ENCODE measurements at regions not wholly inside any gene's neighbourhood (a gene's known extent, or its start where the extent isn't known, plus 50 kb on each side); places are given as distances from the start of the nearest gene placed in this dataset.
A peak's percentile ranks its signal among the peaks of the same experiment; 100 is the strongest.
"Not testable (repeated sequence)": the region's sequence is repeated elsewhere in the genome, so short reads cannot be mapped to it uniquely, and the experiment has no call there.

DNA sequence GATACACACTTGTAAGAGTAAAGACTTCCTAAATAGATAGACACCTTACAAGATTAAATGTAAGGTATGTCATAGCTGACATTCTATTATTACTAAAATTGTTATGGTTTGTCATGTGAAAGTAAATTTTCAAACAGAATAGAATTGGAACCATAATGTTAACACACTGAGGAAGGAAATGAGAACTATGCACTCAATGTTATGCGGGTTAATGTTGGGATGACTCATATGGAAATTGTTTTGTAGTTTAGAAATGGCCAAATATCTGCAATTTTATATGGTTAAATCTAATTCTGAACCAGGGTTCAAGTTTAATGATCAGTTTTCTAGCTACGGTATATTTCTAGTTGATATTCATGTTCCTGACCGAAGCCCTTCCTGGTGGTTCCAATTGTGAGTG, 214.2 kb upstream of the ADO start:
- no peak for DNase-seq (ENCODE audit: low read depth in 2 of 2)

DNA sequence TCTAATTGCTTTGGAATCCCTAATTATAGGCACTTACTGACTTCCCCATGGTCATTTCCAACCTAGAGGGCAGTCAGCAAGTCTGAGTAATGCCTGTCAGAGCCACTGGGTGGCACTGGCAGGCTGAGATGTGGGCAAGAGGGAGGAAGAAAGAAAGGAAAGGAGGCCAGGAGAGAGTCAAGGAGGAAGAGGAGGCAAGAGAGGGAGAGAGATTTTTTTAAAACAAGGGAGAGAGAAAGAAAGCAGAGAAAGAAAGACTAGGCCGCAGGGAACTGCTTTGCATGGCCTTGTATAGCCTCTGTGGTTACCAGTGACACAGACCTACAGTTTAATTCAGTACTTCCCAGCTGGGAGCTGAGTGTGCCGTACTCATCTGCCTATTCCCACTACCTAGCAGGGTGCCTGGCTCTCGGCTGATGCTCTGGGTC, 210.4 kb upstream of the ADO start:
- peak; percentile 12 to 36 for DNase-seq (ENCODE audit: low read depth in 2 of 2)

DNA sequence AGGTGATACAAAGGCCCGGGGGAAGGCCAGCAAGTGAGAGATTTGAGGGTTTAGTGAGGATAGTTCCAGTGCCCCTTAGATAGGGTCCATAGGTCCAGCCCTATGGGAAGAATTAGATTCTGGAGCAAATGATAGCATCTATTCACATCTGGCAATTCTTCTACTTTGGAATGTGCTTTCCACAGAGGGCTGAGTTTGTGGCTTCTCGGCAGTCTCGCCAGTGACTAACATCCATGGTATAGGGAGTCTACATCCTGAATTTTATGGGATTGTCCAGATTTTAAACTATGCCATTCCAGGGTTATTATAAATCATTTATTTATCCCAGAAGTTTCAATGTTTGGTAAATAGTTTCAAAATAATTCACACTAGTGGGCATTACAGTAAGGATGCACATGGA, 207.3 kb upstream of the ADO start:
- no peak for DNase-seq (ENCODE audit: low read depth in 2 of 2)

DNA sequence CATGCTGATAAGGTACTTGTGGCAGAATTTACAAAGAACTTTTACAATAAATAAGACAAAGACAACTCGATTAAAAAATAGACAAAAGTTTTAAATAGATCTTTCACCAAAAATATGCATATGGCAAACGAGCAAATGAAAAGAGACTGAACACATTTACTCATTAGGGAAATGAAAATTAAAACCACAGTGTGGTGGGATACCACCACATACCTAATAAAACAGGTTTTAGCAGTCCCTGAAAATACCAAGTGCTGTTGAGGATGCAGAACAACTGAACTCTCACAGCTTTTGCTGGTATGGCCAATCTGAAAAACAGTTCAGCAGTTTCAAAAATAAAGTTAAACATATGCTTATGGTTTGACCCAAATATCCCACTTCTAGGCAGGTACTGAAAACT, 205.4 kb upstream of the ADO start:
- no peak for DNase-seq (ENCODE audit: low read depth in 2 of 2)

DNA sequence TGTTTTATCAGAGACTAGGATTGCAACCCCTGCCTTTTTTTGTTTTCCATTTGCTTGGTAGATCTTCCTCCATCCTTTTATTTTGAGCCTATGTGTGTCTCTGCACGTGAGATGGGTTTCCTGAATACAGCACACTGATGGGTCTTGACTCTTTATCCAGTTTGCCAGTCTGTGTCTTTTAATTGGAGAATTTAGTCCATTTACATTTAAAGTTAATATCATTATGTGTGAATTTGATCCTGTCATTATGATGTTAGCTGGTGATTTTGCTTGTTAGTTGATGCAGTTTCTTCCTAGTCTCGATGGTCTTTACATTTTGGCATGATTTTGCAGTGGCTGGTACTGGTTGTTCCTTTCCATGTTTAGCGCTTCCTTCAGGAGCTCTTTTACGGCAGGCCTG, 198.0 kb upstream of the ADO start:
- not testable (repeated sequence) for DNase-seq (ENCODE audit: low read depth in 2 of 2)

DNA sequence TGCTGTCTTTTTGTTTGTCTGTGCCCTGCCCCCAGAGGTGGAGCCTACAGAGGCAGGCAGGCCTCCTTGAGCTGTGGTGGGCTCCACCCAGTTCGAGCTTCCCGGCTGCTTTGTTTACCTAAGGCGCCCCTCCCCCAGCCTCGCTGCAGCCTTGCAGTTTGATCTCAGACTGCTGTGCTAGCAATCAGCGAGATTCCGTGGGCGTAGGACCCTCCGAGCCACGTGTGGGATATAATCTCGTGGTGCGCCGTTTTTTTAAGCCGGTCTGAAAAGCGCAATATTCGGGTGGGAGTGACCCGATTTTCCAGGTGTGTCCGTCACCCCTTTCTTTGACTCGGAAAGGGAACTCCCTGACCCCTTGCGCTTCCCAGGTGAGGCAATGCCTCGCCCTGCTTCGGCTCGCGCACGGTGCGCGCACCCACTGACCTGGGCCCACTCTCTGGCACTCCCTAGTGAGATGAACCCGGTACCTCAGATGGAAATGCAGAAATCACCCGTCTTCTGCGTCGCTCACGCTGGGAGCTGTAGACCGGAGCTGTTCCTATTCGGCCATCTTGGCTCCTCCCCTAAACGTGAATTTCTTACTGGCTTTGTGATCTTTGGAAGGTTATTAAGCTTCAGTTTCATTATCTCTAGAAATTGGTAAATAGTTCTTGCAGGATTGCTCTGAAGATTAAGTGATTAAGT, 196.2 kb upstream of the ADO start:
- not testable (repeated sequence) for DNase-seq (ENCODE audit: low read depth in 2 of 2)

DNA sequence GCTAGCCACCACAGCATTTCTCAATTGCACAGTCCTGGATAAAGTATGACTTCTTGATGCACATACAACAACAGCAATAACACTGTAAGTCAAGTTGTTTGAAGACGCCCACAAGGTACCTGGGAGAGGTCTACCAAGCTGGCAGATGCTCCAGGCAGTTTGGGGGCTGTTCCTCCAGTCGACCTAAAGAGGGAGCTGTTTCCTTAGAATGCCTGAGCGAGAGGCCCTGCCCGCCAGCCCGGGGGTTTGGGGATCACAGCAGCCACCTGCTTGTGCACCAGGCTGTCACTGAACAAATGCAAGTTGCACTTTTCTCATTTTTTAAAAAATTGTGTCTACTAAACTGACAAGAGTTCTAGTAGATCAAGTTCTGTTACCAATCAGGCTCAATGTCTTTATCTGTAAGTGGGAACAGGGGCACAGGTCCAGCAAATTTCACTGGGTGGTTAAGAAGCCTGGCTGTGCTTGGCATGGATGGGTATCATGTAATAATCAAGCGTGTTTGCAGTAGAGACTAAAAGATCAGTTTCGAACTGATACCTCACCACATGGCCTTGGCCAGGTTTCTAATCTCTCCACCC, 193.8 kb upstream of the ADO start:
- DNase-seq (ENCODE audit: low read depth in 2 of 2): peak; percentile 68 to 72

DNA sequence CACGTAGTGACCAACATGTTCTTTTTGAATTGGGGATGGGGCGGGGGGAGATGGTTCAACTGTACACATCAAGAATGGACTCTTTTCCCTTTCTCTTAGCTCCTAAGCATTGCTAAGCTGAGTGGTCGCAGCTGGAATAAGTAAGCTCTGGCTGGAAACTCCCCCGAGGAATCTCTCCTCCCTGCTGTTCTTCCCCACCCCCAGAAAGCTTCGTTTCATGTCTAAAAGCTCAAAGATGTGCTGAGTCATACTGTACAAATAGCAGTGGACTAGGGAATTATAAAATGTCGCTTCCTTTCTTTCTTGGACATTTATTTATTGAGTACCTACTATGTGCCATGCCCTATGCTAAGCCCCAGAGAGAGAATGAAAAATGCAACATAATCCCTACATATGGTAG, 191.1 kb upstream of the ADO start:
- DNase-seq (ENCODE audit: low read depth in 2 of 2): no peak

DNA sequence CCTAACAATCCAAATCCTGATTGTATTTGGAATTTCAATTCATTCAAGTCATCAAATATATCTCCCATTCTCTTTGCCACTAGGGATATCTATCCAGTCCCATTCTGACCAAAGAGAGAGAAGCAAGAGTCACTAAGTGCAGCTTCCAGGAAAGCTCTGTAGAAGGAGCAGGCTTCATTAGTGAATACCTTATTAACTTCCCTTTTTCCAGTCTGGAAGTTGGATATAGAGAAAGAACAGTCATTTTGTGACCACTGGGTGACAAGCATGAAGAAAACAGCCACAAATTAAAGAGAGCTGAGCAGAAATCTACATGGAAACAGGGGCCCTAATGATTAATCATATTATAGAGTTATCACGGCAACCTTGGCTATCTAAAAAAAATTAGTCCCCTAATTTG, 190.7 kb upstream of the ADO start:
- DNase-seq (ENCODE audit: low read depth in 2 of 2): no peak

DNA sequence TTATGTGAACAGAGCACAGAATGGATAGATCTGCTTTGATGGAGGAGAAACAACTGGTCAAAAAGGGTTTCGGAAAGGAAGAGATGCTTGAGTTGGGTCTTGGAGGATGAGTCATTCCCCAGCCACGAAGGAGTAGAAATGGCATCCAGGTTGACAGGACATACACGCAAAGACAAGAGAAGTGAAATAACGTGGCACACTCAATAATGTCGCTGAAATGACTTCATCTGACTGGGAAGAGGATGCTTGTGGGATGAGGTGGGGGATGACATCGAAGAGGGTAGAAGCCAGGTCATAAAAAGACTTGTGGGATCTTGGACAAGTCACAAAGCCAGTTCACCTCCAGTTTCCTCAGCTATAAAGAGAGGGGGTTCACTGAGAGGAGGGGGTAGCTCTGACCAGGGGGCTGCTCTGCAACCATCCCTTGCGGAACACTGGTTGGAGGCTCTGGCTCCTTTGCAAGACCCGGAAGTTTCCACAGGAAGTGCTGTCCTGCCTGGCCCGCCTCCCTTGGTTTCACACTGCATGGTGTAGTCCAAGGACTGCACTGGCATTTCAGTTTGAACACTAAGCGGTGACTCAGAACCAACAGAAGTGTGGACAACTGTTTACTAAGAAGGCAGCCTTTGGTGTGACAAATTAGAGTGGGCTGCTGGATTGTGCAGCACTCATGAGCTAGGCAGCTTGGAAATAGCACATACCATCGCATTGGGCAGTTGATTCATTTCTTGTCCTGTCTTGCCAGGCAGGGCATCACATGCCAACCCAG, 189.9 kb upstream of the ADO start:
- DNase-seq (ENCODE audit: low read depth in 2 of 2): peak in 1 of 2 donors; percentile 32

DNA sequence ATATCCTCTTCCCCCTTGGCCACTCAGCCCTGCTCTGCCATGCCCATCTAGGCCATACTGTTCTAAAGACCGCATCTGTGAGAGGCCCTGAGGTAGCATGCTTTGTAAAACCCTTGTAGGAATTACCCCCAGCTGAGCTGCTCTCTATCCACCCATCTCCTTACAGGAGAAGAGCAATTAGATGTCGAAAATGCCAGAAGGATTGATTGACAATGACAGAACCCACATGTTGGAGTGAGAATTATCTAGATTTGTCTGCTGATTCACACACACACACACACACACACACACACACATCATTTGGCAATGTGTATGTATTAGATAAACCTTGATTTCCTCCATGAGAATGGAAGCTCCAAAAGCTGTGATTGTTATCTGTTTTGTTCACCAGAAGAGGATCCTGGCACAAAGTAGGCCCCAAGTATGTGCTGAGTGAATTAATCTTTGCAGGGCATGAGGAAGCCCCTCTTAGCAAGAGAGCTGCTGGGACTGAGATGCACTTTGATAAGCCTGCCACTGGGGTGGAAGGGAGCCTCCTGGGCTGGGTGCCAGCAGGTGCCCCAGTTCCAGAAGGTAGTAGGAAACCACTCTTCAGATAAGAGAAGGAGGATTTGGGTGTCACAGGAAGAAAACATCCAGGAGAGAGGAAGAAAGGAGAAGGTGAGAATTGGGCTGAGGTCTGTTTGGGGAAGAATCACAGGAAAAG, 187.5 kb upstream of the ADO start:
- DNase-seq (ENCODE audit: low read depth in 2 of 2): no peak

DNA sequence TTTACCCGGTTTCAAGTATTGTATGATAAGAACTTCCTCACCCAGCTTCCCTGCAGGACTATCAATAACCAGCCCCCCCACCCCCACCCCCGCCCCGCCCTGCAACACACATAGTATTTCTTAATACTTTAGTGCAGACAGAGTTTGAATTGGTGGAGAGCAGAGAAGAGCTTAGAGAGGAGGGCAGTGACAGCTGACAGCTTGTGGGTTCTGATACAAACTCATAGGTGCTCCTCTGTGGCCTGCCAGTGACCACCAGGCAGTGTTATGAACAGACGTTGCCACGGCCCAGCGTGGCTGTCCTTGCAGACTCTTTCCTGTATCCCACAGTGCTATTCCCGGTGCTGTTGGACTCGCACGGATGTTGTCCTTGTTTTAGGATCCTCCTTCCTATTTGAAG, 186.9 kb upstream of the ADO start:
- no peak for DNase-seq (ENCODE audit: low read depth in 2 of 2)

DNA sequence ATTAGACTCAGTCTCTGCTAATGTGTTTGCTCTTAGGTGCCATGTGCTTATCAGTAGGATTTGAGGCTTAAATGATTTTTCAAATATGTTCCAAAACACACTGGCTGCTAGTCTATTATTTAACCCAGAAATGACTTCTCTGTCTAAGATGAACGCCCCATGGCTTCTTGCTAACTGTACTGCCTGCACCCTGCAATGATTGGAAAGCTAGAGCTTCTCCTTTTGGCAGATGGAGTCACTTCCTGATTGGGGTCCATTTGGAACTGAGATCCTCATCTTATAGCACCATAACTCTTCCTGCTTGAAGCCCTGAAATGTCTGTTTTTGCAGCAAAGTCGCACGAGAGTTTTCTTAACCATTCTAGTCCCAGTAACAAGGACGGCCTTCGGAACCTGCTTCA, 186.5 kb upstream of the ADO start:
- no peak for DNase-seq (ENCODE audit: low read depth in 2 of 2)

DNA sequence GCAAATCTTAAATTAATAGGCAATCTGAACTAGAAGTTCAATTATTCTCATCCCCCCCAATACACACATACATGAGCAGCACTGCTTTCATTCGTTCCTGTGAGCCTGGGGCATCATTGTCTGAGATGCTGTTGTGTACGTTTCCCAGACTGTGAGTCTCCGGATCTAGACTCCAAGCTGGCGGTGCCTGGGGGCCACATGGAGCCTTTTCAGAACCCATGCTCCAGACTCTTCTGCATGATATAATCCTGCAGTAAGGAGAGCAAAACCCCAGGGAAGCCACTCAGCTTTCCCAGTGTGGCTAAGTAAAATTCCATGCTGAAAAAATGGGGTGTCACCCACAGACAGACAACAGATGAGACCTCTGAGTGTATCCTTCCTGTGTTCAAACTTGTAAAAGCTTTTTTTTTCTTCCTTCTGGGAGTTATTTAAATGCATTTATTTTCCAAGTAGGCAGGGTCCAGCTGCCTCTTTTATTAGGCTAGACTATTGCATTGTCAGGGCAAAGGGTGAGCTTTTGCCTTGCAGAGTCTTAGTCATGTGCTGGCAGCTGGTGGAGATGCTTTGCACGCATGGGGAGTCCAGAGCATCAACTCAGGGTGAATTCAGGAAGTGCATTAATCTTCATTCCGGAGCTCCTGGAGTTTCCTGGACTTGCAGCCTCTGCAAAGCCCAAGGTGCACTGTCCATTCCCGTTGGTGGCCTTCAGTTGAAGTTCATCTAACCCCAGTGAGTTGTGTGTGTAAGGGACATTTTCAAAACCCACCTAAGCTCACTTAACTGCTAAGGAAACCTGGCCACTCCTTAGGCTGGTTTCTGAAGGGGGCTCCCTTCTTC, 185.7 kb upstream of the ADO start:
- no peak for DNase-seq (ENCODE audit: low read depth in 2 of 2)

DNA sequence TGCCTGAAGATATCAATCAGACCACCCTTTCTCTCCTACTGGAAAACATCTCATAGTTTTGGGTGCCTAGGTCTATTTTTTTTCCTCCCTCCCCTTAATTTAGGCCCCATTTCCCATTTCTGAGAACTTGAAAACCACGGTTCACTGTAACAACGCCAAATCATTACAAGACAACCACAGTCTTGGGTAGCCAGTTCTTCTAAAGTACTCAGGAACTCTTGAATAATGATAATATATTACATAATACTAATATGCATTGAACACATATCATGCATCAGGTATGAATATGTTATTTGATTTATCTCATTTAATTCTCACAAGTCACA, 185.1 kb upstream of the ADO start:
- DNase-seq (ENCODE audit: low read depth in 2 of 2): no peak

DNA sequence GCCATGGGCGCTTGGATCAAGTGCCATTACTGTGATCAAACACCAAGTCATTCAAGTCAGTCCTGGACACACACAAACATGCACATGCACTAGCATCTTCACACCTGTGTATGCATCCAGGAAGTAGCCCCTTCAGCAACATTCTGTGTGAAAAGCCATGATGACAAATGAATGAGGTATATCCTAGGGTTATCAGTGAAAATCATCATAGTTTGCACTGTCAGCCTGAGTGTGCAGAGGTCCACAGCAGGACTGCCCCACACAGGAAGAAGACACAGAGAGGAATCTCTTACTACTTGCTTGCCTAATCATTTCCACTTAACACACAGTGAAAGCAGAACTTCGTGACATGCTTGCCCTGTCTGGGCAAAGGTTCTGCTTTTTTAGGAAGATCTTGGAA, 184.0 kb upstream of the ADO start:
- DNase-seq (ENCODE audit: low read depth in 2 of 2): no peak

DNA sequence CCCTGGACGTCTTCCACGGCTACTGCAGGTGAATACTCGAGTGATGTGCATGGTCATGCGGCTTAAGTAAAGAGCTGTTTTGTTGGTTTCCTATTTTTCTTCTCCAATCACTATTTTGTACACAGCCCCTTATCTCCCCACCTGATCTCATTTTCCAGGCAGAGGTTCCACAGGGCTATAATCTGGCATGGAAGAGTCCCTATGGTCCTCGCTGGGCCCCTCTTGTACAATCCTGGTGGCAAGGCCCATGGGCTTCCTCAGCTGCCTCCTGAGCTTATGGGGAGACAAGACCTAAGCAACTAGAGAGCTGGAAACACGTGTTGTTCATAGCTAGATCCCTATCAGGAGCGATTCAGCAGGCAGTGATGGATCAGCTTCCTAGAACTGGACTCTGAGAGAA, 181.3 kb upstream of the ADO start:
- no peak for DNase-seq (ENCODE audit: low read depth in 2 of 2)

DNA sequence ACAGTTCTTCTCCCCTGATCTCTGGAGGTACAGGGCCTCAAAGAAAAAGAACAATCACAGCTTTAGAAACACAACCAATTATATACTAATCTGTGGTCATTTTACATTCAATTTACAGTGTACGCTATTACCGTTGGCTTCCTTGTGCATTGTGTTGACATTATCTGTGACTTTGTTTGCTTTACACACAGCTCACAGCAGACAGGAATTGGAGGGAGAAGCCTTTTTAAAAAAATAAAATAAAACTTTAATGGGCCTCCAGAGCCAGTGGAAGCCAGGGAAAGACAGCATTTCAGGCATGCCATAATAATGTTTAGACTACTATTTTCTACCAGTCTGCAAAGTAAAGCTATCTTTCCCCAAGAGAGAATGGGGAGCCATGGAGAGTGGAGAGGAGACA, 179.0 kb upstream of the ADO start:
- DNase-seq (ENCODE audit: low read depth in 2 of 2): no peak

DNA sequence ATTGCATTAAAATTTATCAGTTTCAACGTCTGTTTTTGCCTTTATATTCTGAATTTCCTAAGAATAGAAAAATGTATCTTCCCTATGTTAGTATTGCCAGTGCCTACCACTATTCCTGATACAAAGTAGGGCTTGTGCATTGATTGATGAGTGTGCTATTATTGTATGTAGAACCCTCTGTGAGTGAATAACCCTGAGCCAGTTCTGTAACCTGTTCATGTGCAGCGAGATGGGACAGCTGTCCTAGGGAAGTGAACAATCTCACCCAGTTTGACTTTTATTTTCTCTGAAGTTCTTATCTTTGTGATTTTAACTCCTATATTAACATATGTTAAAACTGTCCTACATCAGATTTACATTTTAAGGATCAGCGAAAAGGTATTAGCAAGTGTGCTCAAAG, 178.4 kb upstream of the ADO start:
- DNase-seq (ENCODE audit: low read depth in 2 of 2): no peak

DNA sequence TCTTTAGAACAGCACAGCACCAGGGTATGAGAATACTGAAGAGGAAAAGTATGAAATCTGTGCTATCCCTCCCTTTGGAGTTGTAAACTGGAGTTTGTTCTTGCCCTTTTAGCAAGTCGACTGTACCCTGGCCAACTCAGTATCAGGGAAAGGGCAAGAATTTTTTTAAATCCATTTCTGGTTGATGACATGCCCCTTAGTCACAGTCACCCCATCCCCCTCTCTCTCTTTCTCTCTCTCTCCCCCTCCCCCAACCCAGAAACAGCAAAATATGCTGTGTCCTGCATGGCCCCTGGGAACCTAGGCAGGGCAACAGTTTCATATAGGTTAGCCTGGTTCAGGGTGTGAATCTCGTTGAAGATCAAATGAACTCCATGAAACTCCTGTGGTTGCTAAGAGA, 177.7 kb upstream of the ADO start:
- no peak for DNase-seq (ENCODE audit: low read depth in 2 of 2)

DNA sequence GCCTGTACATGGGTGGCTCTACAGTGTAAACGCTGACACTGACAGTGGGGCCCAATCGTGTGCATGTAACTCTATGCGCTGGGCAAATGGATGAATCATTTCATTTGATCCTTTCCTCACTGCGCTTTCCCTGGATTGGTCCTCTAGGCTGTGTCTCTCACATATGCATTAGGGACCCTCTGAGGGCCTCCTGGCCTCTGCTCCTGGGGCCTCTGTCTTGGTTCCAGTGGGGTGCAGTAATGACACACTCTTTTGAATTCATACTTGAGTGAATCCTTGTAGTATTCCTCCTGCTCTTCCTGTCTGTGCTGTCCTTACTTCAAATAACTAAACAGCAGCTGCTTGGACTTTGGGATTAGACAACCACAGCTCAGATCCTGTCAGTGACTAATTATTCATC, 176.5 kb upstream of the ADO start:
- DNase-seq (ENCODE audit: low read depth in 2 of 2): no peak

DNA sequence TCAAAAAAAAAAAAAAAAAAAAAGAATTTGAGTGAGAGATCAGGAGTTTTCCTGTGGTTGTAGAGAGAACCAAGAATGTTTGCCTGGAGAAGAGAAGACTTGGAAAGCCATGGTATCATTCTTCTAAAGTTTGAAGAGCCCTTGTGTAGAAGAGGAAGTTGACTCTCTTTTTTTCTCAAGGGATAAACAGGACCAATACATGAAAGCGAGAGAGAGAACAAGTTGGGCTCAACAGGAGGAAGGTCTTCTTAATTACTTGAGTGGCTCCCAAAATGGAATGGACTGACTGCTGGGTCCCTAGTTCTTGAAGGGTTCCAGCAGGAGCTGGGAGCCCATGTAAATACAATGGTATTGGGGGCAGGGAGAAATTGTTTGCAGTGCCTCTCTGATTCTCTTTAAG, 173.3 kb upstream of the ADO start:
- no peak for DNase-seq (ENCODE audit: low read depth in 2 of 2)

Data from stimulated activated CD4-positive, alpha-beta T cell treated with anti-CD3 and anti-CD28 coated beads, Interleukin-15, amount 100 ng/mL, for 48 hours (primary cell).